ENCODE measurements at regions not wholly inside any gene's neighbourhood (a gene's known extent, or its start where the extent isn't known, plus 50 kb on each side); places are given as distances from the start of the nearest gene placed in this dataset.

DNA sequence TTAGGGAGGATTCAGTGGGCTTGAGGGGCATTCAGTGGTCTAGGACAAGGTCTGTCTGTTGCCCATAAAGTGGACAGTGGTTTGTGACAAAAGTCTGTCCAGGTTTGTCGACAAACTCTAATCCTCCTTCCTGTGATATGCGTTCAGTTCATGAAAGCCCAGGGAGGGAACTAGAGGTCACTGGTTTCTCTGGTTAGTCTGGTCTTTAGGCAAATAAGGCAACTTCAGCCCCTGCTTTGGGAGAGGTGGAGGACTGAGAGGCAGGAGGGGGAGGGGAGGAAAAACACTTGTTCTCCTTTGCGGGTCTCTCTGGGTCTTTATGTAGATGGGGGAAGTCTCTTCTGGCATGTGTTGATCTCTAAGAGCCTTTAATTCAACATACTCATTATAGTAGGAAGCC lies 235.1 kb upstream of the PWP1 start:
- no peaks in the 10 kb centered on the region for H3K9me2 ChIP-seq (ENCODE audit: low read depth, low read length)
- H3K9ac ChIP-seq (ENCODE audit: low read length): no peak overlapping the region
- H3K36me3 ChIP-seq (ENCODE audit: insufficient read depth, low read length): no peaks in the 10 kb centered on the region
- H3K4me2 ChIP-seq (ENCODE audit: low read length): no peak overlapping the region
- no peak overlapping the region for H3K4me3 ChIP-seq (ENCODE audit: low read depth, low read length, poor library complexity, severe bottlenecking)
- no peaks in the 10 kb centered on the region for H3K9me3 ChIP-seq (ENCODE audit: low read length)
- H3K79me2 ChIP-seq (ENCODE audit: insufficient read depth, low read length): no peaks in the 10 kb centered on the region
- no peak overlapping the region for H2AFZ ChIP-seq (ENCODE audit: low read length)
- no peak overlapping the region for H3K27ac ChIP-seq (ENCODE audit: low read depth, low read length, poor library complexity, severe bottlenecking)
- no peaks in the 10 kb centered on the region for H3F3A ChIP-seq (ENCODE audit: insufficient read depth, low read length)
- no peaks in the 10 kb centered on the region for H3K27me3 ChIP-seq (ENCODE audit: insufficient read depth, low read length)
- TF ChIP-seq CTCF (IDR thresholded peaks at IDR 0.05; ENCODE audit: low read length): no peak
- TF ChIP-seq EZH2 (IDR thresholded peaks at IDR 0.05; ENCODE audit: borderline replicate concordance, low read length): no peak
- no peaks in the 10 kb centered on the region for H3K4me1 ChIP-seq (ENCODE audit: insufficient read depth, low read length, severe bottlenecking)
- H4K20me1 ChIP-seq (ENCODE audit: insufficient read depth, low read length): no peaks in the 10 kb centered on the region

DNA sequence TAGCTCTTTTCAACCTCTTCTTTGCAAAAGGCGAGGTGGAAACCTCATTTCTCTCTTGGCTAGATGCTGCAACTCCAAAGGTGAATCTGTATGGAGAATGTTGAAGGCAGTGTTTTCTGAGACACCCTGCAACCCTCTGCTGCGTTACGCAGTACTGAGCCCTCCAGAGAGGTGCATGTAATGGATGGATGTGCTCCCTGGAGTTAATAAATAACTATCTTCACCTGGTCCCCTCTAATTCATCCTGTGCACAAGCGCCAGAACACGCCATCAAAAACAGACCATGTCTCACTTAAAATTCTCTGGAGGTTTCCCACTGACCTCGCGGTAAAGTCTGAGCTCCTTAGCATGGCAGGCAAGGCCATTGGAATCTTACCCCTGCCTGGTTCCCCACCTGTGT lies 234.4 kb upstream of the PWP1 start:
- Histone ChIP-seq H3K36me3 (ENCODE audit: insufficient read depth, low read length) (no peaks in the 10 kb centered on the region), H3K4me1 (ENCODE audit: insufficient read depth, low read length, severe bottlenecking) (no peaks in the 10 kb centered on the region), H3K9me2 (ENCODE audit: low read depth, low read length) (no peaks in the 10 kb centered on the region), H2AFZ (ENCODE audit: low read length) (no peak overlapping the region), H3F3A (ENCODE audit: insufficient read depth, low read length) (no peaks in the 10 kb centered on the region), H3K9me3 (ENCODE audit: low read length) (no peaks in the 10 kb centered on the region), H3K27ac (ENCODE audit: low read depth, low read length, poor library complexity, severe bottlenecking) (no peak overlapping the region), H4K20me1 (ENCODE audit: insufficient read depth, low read length) (no peaks in the 10 kb centered on the region), H3K9ac (ENCODE audit: low read length) (no peak overlapping the region), H3K27me3 (ENCODE audit: insufficient read depth, low read length) (no peaks in the 10 kb centered on the region), H3K79me2 (ENCODE audit: insufficient read depth, low read length) (no peaks in the 10 kb centered on the region), H3K4me2 (ENCODE audit: low read length) (no peak overlapping the region), H3K4me3 (ENCODE audit: low read depth, low read length, poor library complexity, severe bottlenecking) (no peak overlapping the region)
- TF ChIP-seq EZH2 (IDR thresholded peaks at IDR 0.05; ENCODE audit: borderline replicate concordance, low read length): no peak
- TF ChIP-seq CTCF (IDR thresholded peaks at IDR 0.05; ENCODE audit: low read length): no peak

GRCh38 chr12:107454109-107454830 lies 231.3 kb upstream of the PWP1 start:
- H3K9me2 ChIP-seq (ENCODE audit: low read depth, low read length): no peaks in the 10 kb centered on the region
- H3K36me3 ChIP-seq (ENCODE audit: insufficient read depth, low read length): no peaks in the 10 kb centered on the region
- no peaks in the 10 kb centered on the region for H3K9me3 ChIP-seq (ENCODE audit: low read length)
- H2AFZ ChIP-seq (ENCODE audit: low read length): no peak overlapping the region
- no peak overlapping the region for H3K9ac ChIP-seq (ENCODE audit: low read length)
- TF ChIP-seq CTCF (IDR thresholded peaks at IDR 0.05; ENCODE audit: low read length): no peak
- no peak for TF ChIP-seq EZH2 (IDR thresholded peaks at IDR 0.05; ENCODE audit: borderline replicate concordance, low read length)
- H3K27ac ChIP-seq (ENCODE audit: low read depth, low read length, poor library complexity, severe bottlenecking): no peak overlapping the region
- no peak overlapping the region for H3K4me3 ChIP-seq (ENCODE audit: low read depth, low read length, poor library complexity, severe bottlenecking)
- H3K27me3 ChIP-seq (ENCODE audit: insufficient read depth, low read length): no peaks in the 10 kb centered on the region
- H3K79me2 ChIP-seq (ENCODE audit: insufficient read depth, low read length): no peaks in the 10 kb centered on the region
- no peaks in the 10 kb centered on the region for H3F3A ChIP-seq (ENCODE audit: insufficient read depth, low read length)
- no peak overlapping the region for H3K4me2 ChIP-seq (ENCODE audit: low read length)
- H3K4me1 ChIP-seq (ENCODE audit: insufficient read depth, low read length, severe bottlenecking): no peaks in the 10 kb centered on the region
- H4K20me1 ChIP-seq (ENCODE audit: insufficient read depth, low read length): no peaks in the 10 kb centered on the region

Measured in OCI-LY1 (cell line).